ENCODE measurements at regions not wholly inside any gene's neighbourhood (a gene's known extent, or its start where the extent isn't known, plus 50 kb on each side); places are given as distances from the start of the nearest gene placed in this dataset.
"Not testable (repeated sequence)": the region's sequence is repeated elsewhere in the genome, so short reads cannot be mapped to it uniquely, and the experiment has no call there.

DNA sequence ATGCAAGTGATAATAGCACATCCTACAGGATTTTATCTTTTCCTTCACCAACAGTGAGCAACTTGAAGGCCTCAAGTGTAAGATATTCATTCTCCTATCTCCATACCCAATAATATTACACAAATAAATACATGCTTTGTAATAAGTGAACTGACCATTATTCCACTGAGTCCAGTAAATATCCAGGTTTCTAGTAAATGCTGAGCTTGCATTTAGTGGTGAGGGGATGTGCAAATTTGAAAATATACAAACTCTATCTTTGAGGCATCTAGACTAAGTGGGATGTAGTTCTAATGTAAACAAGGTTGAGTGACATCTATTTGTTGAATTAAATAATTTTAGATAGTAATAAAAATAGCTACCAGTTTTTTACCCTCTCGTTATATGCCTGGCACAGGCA lies 587.6 kb upstream of the IL12A start:
- DNase-seq: no peak

DNA sequence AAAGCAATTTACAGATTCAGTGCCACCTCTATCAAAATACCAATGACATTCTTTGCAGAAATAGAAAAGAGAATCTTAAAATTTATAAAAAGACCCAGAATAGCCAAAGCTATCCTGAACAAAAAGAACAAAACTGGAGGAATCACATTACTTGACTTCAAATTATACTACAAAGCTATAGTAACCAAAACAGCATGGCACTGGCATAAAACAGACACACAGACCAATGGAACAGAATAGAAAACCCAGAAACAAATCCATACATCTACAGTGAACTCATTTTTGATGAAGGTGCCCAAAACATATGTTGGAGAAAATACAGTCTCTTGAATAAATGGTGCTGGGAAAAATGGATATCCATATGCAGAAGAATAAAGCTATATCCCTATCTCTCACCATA lies 578.9 kb upstream of the IL12A start:
- DNase-seq: not testable (repeated sequence)

DNA sequence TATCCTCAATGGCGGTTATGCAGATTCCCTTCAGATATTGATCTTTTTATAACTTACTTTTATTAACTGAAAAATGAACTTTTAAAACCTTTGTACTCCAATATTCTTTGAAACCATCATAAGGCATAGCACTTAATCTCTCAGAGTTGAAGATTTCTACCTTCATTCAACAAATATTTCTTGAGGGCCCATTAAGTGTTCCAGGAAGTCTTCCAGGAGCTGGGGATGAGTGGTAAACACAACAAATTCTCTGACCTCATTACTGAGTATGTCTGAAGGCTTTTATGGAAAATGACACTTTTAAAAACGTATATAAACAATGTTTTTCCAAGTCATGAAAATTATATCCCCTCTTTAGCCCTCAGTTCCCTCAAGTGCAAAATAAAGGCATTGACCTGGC lies 575.3 kb upstream of the IL12A start:
- no peak for DNase-seq

DNA sequence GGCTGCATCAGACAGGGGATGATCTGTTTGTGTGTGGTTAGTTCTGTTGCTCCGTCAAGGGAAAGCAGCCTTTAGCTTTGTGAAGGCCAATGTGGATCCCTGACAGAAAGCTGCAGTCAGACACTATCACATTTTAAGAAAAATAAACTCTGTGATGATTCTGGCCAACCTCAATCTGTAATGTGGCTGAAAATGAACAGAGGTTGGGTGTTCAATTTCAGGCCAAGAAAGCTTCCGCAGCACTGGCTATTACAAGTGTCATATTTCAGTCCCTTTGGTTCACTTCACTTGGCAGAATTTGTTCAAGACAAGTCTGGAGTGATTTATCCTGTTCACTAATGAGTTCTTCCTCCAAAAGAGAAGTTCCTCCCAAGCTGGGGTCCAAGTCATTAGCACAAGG lies 571.8 kb upstream of the IL12A start:
- no peak for DNase-seq

DNA sequence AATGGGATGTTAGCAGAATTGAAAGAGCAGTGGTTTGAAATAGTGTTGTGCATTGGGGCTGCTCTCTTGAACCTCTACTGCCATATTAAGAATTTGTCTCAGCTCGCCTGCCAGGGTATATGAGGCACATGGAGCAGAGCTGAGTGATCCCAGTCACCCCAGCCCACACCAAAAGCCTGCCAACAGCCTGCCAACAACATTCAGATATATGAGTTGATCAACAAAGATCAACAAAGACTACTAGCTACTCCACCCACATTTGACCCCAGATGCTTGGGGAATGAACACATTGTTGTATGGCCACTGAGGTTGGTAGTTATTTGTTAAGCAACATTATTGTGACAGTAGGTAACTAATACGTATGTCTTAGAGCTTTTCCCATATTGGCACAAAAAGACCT lies 570.9 kb upstream of the IL12A start:
- DNase-seq: no peak

DNA sequence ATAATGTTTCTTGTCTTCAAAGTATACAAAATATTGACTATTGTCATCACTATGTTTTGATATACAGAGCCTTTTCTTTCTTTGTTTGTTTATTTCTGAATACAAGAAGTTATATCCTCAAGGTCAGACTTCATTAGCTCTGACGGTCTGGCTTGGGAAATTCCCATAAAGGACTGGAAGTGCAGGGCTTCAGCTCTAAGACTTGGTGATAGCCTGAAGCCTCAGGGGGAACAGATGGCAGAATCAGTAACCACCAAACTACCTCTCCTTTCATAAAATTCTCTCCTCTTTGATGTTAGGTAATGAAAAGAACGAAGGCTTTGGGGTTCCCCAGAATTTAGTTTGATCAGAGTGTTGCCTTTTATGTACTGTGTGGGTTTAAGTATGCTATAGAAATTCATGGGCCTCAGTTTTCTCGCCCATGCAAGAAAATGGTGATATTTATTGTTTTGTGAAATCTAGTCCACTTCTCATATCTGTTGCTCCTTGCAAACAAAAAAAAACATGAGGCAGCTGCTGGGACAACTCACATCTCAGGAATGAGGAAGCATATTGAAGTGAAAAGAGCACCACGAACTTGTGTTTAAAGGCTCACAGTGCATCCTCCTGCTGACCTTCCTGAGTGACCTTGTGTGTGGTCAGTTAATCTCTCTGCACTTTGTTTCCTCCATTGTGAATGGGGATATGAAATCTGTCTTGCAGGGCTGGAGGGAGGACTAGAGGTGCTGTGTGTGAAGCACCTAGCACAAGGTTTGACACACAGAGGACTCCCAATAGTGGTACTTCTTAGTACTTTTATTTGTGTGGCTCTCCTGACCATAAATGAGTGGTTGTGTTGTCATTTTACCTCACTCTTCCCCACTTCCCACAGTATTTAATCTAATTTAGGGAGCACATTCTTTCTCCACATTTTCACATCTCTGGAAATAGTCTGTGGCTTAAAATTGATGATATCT lies 569.8 kb upstream of the IL12A start:
- no peak for DNase-seq

DNA sequence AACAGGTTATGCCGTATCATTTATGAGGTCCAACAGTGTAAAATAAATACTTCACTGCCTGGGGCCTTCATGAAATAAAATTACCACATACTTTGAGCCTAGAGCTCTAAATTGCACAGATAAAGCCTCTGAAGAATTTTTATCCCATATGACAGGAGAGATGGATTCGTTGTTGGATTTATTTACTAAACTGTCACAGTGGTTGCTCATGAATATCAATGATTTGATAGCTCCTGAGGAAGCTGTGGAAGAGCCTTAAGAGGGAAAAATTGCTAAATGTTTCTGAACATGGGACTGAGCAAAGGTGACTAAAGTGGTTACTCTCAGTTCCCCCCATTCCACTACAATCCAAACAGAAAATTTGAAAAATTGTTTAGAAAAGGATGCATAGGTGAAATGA lies 558.9 kb upstream of the IL12A start:
- no peak for DNase-seq

DNA sequence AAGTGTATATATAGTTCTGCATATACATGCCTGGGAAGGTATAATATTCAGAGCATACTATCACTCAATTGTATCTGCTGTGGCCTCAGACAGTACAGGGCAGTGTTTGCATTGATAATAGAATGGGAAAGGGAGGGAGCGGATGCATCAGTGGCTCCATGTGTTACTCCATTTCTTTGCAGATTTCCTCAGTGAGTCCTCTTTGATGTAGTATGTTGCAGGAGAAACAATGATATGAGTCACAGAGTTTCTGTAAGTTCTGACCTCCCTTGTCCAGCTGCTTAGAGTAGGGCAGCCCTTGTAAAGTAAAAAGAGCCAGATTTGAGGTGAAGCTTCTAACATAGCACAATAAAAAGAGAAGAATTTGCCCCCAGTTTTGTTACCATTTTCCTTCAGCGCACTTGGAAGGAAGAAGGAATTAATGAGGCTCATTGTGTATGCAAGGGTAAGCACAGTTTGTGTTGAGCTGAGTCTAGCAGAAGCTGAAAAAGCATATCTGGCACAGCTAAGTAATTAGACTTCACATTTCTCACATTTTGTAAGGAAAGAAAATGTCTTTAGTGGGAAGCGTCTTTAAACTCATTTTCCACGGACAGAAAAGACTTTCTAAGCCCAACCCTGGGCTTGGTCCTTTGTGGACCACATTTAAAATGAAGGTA lies 555.8 kb upstream of the IL12A start:
- DNase-seq: no peak

DNA sequence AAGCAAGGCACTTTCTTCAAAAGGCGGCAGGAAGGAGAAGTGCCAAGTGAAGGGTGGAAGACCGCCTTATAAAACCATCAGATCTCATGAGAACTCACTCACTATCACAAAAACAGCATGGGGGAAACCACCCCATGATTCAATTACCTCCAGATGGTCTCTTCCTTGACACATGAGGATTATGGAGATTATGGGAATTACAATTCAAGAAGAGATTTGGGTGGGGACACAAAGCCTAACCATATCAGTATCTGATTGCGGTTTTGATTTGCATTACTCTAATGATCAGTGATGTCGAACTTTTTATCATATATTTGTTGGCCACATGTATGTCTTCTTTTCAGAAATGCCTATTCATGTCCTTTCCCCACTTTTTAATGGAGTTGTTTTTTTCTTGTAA lies 549.3 kb upstream of the IL12A start:
- DNase-seq: no peak

DNA sequence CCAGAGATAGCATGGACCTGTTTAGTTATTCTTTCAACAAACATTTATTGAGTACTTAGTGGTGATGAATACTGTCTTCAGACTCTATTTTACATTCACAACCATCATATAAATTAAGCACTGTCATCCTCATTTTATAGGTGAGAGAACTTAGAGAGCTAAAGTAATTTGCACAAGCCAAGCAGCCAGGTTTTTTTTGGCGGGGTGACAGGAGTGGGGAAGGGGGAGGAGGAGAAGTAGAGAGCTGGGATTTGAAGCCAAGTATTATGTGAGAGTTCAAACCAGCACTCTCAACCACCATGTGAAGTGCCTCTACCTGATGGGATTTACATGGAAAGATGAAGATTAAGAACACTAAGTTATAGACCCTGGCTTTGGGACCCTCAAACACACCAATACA lies 547.4 kb upstream of the IL12A start:
- no peak for DNase-seq

DNA sequence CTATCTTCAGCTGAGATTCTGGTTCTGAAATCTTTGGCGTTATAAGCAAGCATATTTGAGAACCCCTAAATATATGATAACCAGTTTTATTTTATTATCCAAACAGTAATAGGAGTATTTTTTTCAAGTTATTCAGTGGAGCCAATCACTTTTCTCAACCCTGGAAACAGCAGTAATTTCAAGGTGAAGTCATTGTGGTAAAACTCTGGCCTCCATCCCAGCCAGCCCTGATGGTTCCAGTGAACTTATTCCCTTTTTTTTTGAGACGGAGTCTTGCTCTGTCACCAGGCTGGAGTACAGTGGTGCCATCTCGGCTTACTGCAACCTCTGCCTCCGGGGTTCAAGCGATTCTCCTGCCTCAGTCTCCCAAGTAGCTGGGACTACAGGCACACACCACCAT lies 545.4 kb upstream of the IL12A start:
- DNase-seq: no peak

DNA sequence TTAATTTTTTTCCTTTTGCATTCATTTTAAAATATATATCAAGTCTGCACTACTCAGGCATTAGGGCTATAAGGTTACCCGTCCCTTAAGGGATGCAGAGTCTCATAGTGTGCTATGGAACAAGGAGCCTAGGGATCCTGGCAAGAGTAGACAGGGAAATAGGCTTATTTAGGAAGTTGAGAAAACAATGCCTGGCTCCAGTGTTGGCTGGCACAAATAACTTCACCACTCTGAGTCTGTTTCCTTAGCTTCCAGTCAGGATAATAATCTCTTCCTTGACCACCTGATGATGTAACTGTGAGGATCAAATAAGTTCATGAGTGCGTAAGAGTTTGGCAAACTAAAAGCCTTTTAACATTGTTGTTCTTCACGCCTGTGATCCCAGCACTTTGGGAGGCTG lies 540.8 kb upstream of the IL12A start:
- DNase-seq: no peak

DNA sequence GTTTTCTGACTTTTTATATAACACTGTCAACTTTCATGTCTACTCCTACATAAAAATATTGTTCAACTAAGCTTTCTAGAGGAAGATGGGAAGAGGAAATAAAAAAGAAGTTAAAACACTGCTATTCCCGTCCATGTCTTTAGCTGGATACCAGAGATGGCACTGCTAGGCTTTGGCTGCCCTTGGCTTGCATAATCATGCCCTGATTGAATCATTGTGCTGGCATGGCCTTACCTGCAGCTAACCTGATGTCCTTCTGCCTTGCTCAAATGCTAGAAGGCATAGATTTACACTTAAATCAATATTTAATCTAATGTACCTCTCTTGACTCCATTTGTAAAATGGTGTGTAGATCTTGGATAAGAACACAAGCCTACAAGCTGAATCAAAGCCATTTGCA lies 539.7 kb upstream of the IL12A start:
- no peak for DNase-seq

DNA sequence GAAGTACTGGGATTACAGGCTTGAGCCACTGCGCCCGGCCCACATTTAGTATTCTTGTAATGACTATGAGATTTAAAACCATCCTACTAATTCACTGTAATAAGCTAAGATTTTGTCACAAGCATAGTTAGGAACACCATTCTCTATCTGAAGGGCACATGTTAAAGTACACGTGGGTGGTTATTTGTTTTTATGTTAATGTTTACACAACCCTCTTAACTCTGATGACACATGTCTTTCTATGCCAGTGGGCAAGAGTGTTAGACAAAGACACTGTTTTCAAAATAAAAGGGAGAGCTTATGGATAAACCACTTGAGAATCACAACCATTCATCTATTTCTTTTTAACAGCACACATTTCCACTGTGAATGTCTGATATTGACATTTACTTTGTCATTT lies 537.6 kb upstream of the IL12A start:
- no peak for DNase-seq

DNA sequence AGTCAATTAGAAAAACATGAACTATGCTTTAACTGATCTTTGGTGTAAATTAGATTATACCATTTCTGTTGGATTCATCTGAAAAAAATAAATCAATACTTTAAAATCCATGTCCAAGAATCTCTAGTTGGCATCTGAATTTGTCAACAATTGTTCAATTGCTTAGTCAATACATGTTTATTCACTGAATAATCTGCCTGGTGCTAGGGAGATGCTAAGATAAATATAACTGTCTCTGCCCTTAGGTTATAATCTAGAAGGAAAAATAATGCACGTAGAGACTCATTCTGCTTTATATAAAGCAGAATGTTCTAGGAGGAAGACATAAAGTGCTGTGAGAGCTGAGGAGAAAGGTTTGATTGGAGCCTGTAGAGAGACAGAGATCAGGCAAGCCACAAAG lies 537.2 kb upstream of the IL12A start:
- DNase-seq: no peak

DNA sequence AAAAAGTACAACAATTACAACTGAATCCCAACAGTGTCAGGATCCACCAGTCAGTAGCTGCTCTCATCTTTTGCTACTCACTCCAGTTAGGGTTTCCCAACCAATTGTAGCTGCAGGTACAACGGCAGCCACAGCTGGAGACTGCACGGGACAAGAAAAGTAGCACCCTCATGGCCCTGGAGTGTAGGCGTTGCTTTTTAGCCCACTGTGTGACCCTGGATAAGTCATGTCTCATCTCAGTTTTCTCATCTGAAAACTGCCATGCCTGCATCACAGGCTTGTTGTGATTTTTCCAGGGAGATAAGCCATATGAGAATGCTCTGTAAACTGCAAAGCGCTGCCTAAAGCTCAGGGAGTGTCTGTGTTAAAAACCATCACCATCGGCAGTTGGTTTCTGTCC lies 535.6 kb upstream of the IL12A start:
- DNase-seq: no peak

DNA sequence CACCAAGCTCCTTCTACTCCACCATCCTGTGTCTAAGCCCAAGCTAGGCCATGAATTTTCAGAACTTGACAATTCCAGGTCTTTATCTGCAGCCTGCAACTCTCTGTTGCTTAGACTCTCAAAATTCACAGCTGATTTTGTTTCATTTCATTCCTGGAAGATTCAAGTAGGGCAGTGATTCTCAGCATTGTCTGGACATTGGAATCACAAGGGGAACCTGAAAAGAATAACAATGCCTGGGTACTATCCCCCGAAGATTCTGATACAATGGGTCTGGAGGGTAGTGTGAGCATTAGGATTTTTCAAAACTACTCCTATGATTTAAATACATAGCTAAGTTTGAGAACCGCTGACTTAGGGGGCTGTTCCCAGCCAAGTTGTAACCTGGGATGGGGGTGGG lies 534.7 kb upstream of the IL12A start:
- DNase-seq: no peak

DNA sequence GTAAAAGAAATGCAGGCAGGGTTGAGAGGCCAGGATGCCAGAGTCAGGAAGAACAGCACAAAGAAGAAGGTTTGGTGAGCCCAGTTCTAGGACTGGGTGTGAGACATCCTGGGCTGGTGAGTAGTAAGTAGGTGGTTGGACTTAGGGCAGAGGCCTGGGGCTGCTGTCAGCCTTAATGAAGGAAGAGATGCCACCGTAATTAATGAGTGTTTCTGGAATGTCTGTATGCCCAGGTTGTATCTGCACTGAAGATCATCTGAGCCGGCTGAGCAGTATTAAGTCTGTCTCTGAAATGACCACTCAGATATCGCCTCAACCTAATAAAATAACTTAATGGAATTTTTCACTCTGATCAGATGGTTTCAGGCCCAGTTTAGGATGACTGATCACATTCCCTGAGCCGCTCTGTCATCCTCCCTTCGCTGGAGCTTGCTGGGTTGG lies 532.9 kb upstream of the IL12A start:
- DNase-seq: no peak

DNA sequence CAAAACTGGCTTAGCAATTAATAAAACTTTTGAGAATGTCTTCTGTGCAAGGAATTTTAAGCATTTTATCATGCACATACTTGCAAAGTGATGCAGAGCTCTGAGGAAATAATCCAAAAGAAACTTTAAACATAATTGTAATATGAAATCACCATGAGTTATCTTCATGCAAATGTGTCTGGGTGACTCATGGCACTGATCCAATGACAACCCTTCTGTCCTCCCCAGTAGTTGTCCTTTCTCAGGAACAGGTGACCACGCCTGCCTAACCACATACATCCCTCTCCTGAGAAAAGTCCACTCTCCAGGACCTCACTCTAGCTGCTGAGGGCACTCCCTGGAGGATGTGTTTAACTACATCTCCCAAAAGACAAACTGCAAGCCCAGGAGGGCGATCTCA lies 530.6 kb upstream of the IL12A start:
- DNase-seq: no peak

DNA sequence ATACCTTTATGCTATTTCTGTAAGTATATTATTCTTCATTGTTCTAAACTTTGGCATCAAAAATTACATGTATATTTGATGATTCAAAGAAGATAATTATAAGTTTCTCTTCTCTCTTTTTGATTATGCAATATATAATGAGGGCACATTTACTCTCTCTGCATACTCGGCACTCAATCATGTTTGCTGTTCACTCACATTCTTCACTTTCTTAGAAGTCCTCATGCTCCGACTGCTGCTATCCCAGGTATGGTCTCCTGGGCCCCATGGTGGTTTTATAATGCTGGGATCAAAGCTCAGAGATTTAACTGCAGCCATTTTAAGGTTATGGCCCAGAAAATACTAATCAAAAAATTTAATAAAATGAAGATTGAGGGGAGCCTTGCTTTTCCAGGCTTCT lies 529.7 kb upstream of the IL12A start:
- DNase-seq: no peak

DNA sequence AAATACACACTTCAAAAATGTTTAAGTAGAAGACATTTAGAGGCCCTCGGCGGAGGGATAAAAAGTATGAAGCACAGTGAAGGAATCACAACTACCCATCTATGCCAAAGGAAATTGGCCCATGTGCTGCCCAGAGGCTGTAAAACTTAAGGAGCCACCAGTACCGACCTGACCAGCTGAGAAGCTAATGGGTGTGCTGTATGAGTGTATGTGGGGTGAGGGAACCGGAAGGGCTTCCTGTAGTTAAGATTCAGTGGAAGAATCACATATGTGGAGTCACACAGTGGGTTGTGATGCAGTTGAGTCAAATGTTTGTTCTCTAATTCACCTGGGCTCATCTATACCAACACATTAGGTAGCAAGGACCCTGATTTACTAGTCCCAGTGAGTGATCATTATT lies 516.0 kb upstream of the IL12A start:
- no peak for DNase-seq

DNA sequence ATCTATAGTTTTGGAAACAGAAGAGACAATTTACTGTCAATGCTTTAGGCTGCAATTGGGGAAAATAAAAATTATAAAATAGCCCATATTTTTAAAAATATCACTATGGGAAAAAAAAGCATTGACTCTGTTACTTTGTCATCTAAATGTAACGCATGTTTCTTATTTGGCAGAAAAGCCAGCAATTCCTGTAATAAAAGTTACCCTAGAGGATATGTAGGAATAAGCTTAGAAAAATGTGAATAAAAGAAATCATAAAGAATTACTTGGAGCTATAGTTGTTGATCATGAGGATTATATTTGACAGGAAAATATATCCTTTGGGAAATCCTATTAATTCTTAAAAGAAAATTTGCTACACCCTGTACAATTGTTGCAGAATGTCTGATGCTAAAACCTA lies 515.4 kb upstream of the IL12A start:
- DNase-seq: no peak

DNA sequence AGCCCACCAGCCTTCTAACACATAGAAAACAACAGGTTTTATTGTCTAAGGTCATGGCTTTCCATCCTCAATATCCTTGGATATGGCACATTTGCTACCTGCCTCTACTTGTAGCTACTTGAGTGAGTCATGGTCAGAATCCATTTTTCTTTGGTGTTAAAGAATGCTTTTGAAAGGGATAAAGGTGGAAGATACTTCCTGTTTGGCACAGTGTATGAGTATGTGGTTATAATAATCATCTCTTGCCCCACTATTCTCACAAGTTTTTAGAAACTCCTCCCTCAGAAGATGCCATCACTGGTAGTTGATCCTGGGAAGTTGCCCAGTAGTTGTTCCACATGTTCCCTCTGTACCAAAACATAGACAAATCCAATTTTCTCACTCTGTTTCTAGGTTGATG lies 508.6 kb upstream of the IL12A start:
- DNase-seq: no peak

DNA sequence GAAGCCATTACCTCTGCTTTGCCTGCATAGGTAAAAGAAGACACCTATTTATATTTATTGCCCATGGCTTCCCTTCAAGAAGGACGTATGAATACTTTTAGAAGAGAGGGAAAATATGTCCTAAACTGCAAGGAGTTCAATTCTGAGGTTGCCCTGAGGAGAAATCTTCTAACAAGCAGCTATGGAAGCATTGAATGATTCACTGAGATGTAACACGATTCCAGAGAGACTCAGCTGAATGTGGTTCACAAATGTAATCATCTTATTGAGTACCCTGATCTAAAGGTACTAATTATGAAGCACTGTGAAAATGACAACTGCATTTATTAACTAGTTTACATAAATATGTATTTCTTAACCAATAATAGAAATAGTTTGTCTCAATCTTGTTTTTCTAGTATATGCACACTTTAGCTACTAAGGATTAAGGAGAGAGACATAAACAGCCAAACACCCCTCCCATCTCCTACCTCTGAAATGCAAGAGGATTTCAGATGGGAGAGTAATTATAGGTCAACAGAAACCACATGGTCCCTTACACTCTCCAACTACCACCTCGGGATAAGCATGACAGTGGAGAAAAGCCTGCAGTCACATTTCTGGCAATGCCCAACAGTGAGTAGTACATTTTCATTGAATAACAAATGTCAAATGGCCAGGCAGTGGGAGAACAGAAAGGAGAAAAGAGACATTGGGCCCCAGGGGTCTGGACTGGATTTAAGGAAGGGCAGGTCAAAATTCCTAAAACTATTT lies 506.2 kb upstream of the IL12A start:
- DNase-seq: no peak

Data from stimulated activated CD4-positive, alpha-beta T cell treated with anti-CD3 and anti-CD28 coated beads, Interleukin-12 subunit alpha, Interleukin-12 subunit beta, amount 100 ng/mL, for 4 hours (primary cell).